GM23338 (cell line): ENCODE measurements at regions not wholly inside any gene's neighbourhood (a gene's known extent, or its start where the extent isn't known, plus 50 kb on each side); places are given as distances from the start of the nearest gene placed in this dataset.

Experiments used
- ATAC-seq: fragments of 200-7000 bp; cut with Tn5 transposase; 3 replicates; pipeline ENCODE4 v1.9.1; 2020
- DNase-seq: peaks from one replicate; pipeline ENCODE4 v3.0.0-alpha.2; 2015; ENCODE audit warnings: low spot score
- H2AFZ ChIP-seq: fragments of 200-600 bp; sonication (generic); 2 replicates; pipeline ENCODE4 v1.8.0; 2016; ENCODE audit warnings: antibody characterized with exemption, mild to moderate bottlenecking, moderate library complexity
- H3F3A ChIP-seq: fragments of 200-600 bp; sonication (generic); replicated peaks from 2 replicates; pipeline ENCODE4 v1.8.0; 2017; ENCODE audit warnings: antibody characterized with exemption, mixed run types, low read depth
- H3K27ac ChIP-seq: fragments of 200-600 bp; sonication (generic); 2 replicates; pipeline ENCODE4 v1.6.1; 2016; ENCODE audit warnings: low read depth
- H3K27me3 ChIP-seq: fragments of 200-600 bp; sonication (generic); 2 replicates; pipeline ENCODE4 v1.8.0; 2016; ENCODE audit warnings: mild to moderate bottlenecking, mixed run types, moderate library complexity; ENCODE audit not compliant: insufficient read depth
- H3K36me3 ChIP-seq: fragments of 200-600 bp; sonication (generic); 2 replicates; pipeline ENCODE4 v1.8.0; 2016; ENCODE audit warnings: mild to moderate bottlenecking; ENCODE audit not compliant: insufficient read depth
- H3K4me1 ChIP-seq: fragments of 200-600 bp; sonication (generic); 2 replicates; pipeline ENCODE4 v1.8.0; 2016; ENCODE audit warnings: mild to moderate bottlenecking, moderate library complexity; ENCODE audit not compliant: insufficient read depth
- H3K4me2 ChIP-seq: fragments of 200-600 bp; sonication (generic); 2 replicates; pipeline ENCODE4 v1.7.1; 2017; ENCODE audit warnings: mixed run types
- H3K4me3 ChIP-seq: fragments of 200-600 bp; sonication (generic); 2 replicates; pipeline ENCODE4 v1.6.1; 2016; ENCODE audit warnings: mixed run types
- H3K79me2 ChIP-seq: fragments of 200-600 bp; sonication (generic); replicated peaks from 2 replicates; pipeline ENCODE4 v1.8.0; 2017; ENCODE audit warnings: mild to moderate bottlenecking; ENCODE audit not compliant: insufficient read depth
- H3K9me2 ChIP-seq: fragments of 200-600 bp; sonication (generic); 2 replicates; pipeline ENCODE4 v1.8.0; 2017; ENCODE audit not compliant: insufficient read depth
- H4K20me1 ChIP-seq: fragments of 200-600 bp; sonication (generic); replicated peaks from 2 replicates; pipeline ENCODE4 v1.8.0; 2017; ENCODE audit warnings: mild to moderate bottlenecking; ENCODE audit not compliant: insufficient read depth
- H3K27ac Mint-ChIP-seq: 2 replicates; pipeline ENCODE4 v1.8.0; 2020; ENCODE audit warnings: inconsistent platforms, mild to moderate bottlenecking, moderate library complexity, mixed read lengths
- H3K27me3 Mint-ChIP-seq: 3 replicates; pipeline ENCODE4 v1.8.0; 2022; ENCODE audit warnings: low read depth, mild to moderate bottlenecking, moderate library complexity, mixed read lengths, inconsistent platforms; ENCODE audit not compliant: insufficient read depth, poor library complexity
- H3K36me3 Mint-ChIP-seq: 3 replicates; pipeline ENCODE4 v1.8.0; 2021; ENCODE audit warnings: low read depth, mild to moderate bottlenecking, inconsistent platforms, moderate library complexity, mixed read lengths
- H3K4me1 Mint-ChIP-seq: 3 replicates; pipeline ENCODE4 v1.8.0; 2020; ENCODE audit warnings: mild to moderate bottlenecking, inconsistent platforms, mixed read lengths
- H3K4me3 Mint-ChIP-seq: 3 replicates; pipeline ENCODE4 v1.8.0; 2021; ENCODE audit warnings: moderate library complexity, mild to moderate bottlenecking, inconsistent platforms, mixed read lengths
- H3K9me3 Mint-ChIP-seq: 3 replicates; pipeline ENCODE4 v1.8.0; 2020; ENCODE audit warnings: moderate library complexity, mild to moderate bottlenecking, inconsistent platforms, mixed read lengths
- CREB1 ChIP-seq: fragments of 250-450 bp; sonication (Bioruptor Pico); IDR thresholded peaks from 2 replicates; pipeline ENCODE4 v1.5.0; 2020; ENCODE audit warnings: low read depth, mild to moderate bottlenecking, moderate library complexity
- CTCF ChIP-seq, 2 experiments: fragments of 200-600 bp in 1 of 2; sonication (generic) in 1 of 2; conservative IDR thresholded peaks; 2 replicates each; pipeline versions ENCODE4 v1.5.1 to v1.6.1; 2016 to 2017; ENCODE audit warnings: antibody characterized with exemption in 2 of 2, low read depth in 2 of 2, mild to moderate bottlenecking in 2 of 2, moderate library complexity in 1 of 2
- ETS1 ChIP-seq: IDR thresholded peaks from 2 replicates; pipeline ENCODE4 v1.6.1; 2016; ENCODE audit warnings: antibody characterized with exemption
- EZH2 ChIP-seq: fragments of 200-600 bp; sonication (generic); IDR thresholded peaks from one replicate; pipeline ENCODE4 v1.8.0; 2017; ENCODE audit warnings: antibody characterized with exemption, mild to moderate bottlenecking, low read depth; ENCODE audit not compliant: unreplicated experiment
- EZH2phosphoT487 ChIP-seq: fragments of 200-600 bp; sonication (generic); IDR thresholded peaks from one replicate; pipeline ENCODE4 v1.8.1; 2018; ENCODE audit warnings: antibody characterized with exemption; ENCODE audit not compliant: unreplicated experiment
- JUNB ChIP-seq: IDR thresholded peaks from one replicate; pipeline ENCODE4 v1.6.1; 2016; ENCODE audit warnings: antibody characterized with exemption; ENCODE audit not compliant: unreplicated experiment
- STAT1 ChIP-seq: IDR thresholded peaks from one replicate; pipeline ENCODE4 v1.6.1; 2016; ENCODE audit warnings: antibody characterized with exemption; ENCODE audit not compliant: unreplicated experiment
- ZNF331 ChIP-seq: fragments of 250-450 bp; sonication (Bioruptor Pico); IDR thresholded peaks from 2 replicates; pipeline ENCODE4 v1.5.0; 2020; ENCODE audit warnings: low read depth, mild to moderate bottlenecking, moderate library complexity
- ZNF462 ChIP-seq: fragments of 250-450 bp; sonication (Bioruptor Pico); IDR thresholded peaks from 2 replicates; pipeline ENCODE4 v1.5.0; 2020; ENCODE audit warnings: mild to moderate bottlenecking, moderate library complexity

DNA sequence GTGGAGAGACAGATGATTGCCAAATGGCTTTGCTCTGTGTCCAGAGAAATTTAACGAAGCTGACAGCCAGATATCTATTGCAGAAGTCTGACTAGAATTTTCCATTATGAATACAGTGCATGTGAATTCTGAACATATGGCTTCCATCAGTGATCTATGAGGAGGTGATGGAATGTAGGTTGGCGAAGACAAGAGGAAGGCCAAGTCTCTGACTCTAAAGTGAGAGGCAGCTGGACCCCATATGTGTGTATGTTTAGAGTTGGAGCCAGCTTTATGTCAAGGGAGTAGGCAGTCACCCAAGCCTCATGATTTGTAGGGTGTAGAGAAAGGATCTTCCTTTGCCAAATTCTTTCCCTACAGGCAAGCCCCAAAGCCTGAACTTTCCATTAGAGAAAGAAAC, 76.2 kb upstream of the TEX13D start:
- H3K4me1 Mint-ChIP-seq: no peaks in the 10 kb centered on the region; the same call in 1 of the 3 replicates
- no peak for ATAC-seq
- no peaks in the 10 kb centered on the region for H3K4me1 ChIP-seq
- H3K27ac ChIP-seq: no peak overlapping the region
- no peak overlapping the region for H3K4me3 ChIP-seq
- no peak overlapping the region for H3K4me2 ChIP-seq
- H3K79me2 ChIP-seq: no peaks in the 10 kb centered on the region
- no peaks in the 10 kb centered on the region for H3K36me3 ChIP-seq
- H3K36me3 Mint-ChIP-seq: no peaks in the 10 kb centered on the region
- no peaks in the 10 kb centered on the region for H3K9me2 ChIP-seq
- no peak overlapping the region for H3K27ac Mint-ChIP-seq
- no peak for DNase-seq
- no peaks in the 10 kb centered on the region for H3K27me3 ChIP-seq
- no peaks in the 10 kb centered on the region for H3K27me3 Mint-ChIP-seq
- no peak overlapping the region for H2AFZ ChIP-seq
- H4K20me1 ChIP-seq: no peaks in the 10 kb centered on the region
- no peak overlapping the region for H3K4me3 Mint-ChIP-seq
- TF ChIP-seq JUNB: no peak
- no peak for TF ChIP-seq CREB1 (CRISPR knock-in tag)
- no peak for TF ChIP-seq EZH2phosphoT487
- TF ChIP-seq ETS1: no peak
- no peak for TF ChIP-seq EZH2
- TF ChIP-seq CTCF (conservative IDR thresholded peaks at IDR 0.05; ENCODE audit: low read depth in 2 of 2): no peak
- TF ChIP-seq STAT1: no peak
- no peaks in the 10 kb centered on the region for H3K9me3 Mint-ChIP-seq
- H3F3A ChIP-seq: no peaks in the 10 kb centered on the region

- Histone ChIP-seq H3F3A (no peaks in the 10 kb centered on the region), H3K4me2 (no peak overlapping the region), H3K27me3 (no peaks in the 10 kb centered on the region), H3K9me2 (no peaks in the 10 kb centered on the region), H3K27ac (no peak overlapping the region), H3K79me2 (no peaks in the 10 kb centered on the region), H3K4me3 (no peak overlapping the region), H3K36me3 (no peaks in the 10 kb centered on the region), H2AFZ (no peak overlapping the region), H4K20me1 (no peaks in the 10 kb centered on the region), H3K4me1 (no peaks in the 10 kb centered on the region)
- DNase-seq (no peak), ATAC-seq (no peak)
- Mint-ChIP-seq H3K4me1 (no peaks in the 10 kb centered on the region; the same call in 1 of the 3 replicates), H3K36me3 (no peaks in the 10 kb centered on the region), H3K27me3 (no peaks in the 10 kb centered on the region), H3K27ac (no peak overlapping the region), H3K9me3 (no peaks in the 10 kb centered on the region), H3K4me3 (no peak overlapping the region)
- no peak for TF ChIP-seq JUNB
- no peak for TF ChIP-seq EZH2
- TF ChIP-seq STAT1: no peak
- TF ChIP-seq ZNF462 (CRISPR knock-in tag): no peak
- no peak for TF ChIP-seq ZNF331 (CRISPR knock-in tag)
Observed at GRCh38 chrX:124256629-124257380, 75.7 kb upstream of the TEX13D start.
